ENCODE measurements at regions not wholly inside any gene's neighbourhood (a gene's known extent, or its start where the extent isn't known, plus 50 kb on each side); places are given as distances from the start of the nearest gene placed in this dataset.

DNA sequence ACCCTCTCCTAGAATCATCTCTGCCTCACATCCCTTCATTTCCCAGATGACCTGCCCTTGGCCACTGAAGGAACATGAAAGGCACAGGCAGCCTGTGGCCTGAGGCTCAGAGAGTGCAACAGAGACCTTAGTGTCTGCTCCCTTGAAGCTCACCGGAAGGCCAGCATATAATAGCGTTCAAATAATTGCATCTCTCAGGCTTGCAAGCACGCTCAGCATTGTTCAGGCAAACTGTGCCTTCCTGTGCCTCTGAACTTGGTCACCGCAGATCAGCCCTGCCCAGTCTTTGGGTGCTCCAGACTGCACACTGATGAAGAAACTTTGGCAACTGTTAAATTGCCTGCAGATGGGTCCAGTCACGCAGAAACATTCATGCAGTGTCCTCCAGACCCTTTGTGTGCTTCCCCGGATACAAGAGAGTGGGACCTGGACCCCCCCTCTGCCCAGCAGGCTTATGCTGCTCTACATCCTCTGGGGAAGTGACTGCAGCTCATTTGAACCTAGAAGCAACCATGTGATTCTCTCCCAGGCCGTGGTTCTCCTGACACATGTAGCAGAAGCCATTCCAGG lies 216.0 kb upstream of the ANKRD55 start:
- in situ Hi-C loops (cut with HindIII; ENCODE audit: low pct_unique_long_range_greater_than_20kb, low sequenced_read_pairs), result no loop called here
- no peak for DNase-seq (ENCODE audit: low read depth)

DNA sequence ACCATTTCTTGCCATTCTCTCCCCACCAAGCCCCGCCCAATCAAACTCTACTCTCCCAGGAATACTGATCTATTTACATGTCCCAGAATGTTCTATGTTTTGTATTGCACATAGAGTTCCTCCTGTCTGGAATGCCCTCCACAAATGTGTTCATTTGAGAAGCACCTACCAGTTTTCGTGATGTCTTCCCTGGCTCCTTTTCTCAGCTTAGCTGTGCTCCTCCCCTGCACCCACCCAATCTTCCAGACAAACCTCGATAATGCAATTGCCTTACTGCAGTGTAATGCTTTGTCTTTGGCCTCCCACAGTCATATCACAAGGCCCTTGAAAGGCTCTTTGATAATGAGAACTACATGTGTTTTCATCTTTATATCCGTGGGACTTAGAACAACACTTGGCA lies 214.5 kb upstream of the ANKRD55 start:
- no peak for DNase-seq (ENCODE audit: low read depth)
- in situ Hi-C loops (cut with HindIII; ENCODE audit: low pct_unique_long_range_greater_than_20kb, low sequenced_read_pairs), result no loop called here

DNA sequence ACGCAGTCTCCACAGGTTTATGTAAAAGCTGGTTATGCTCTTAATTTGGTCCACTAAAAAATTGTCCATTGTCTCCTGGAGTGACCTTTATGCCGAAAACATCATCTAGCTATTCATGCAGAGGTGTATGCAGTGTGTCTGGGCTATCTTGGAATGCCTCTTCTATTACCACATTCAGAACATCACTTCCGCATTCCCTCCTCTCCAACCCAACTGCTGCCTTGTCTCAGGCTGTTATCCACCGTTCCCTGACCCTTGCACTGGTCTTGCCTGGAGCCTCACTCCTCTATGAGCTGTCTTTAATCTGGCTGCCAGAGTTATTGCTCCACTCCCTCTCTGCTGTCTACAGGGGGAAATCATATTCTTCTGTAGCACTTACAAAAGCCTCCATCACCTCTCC lies 214.1 kb upstream of the ANKRD55 start:
- in situ Hi-C loops (cut with HindIII; ENCODE audit: low pct_unique_long_range_greater_than_20kb, low sequenced_read_pairs), result no loop called here
- DNase-seq (ENCODE audit: low read depth), result peak; percentile 22

DNA sequence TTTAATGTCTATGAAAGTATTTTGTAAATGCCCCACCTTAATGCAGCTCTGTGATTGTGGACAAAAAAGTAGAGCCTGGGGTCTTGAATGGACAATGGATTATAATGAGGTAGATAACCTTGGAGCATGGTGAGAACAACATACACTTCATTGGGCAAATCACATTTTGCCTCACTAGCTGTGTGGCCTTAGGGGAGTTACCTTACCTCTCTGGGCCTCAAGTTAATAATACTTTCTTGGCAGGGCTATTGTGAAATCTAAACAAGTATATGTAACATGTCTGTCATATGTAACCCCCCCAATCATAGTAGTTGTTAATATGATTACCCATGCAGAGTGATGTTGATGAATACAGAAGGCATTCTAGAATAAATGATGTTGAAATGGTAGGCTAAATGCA lies 213.6 kb upstream of the ANKRD55 start:
- no peak for DNase-seq (ENCODE audit: low read depth)
- in situ Hi-C loops (cut with HindIII; ENCODE audit: low pct_unique_long_range_greater_than_20kb, low sequenced_read_pairs), result no loop called here

DNA sequence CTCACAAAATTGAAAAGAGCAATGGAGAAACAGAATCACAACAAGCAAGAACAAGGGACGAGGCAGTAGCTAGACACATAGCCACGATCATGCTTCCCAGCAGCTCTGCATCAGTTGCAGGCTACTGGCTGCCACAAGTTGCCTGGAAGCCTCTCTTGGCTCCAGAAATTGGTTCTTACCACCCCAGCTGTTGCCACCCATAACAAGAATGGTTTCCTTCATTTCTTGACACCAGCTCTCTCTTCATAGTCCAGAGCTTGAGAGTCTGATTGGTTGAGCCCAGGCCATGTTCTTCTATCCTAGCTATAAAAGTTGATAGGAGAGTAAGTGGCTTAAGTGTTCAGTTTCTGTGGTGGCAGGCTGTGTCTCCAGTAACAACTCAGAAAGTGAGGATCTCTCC lies 210.7 kb upstream of the ANKRD55 start:
- DNase-seq (ENCODE audit: low read depth), result no peak
- in situ Hi-C loops (cut with HindIII; ENCODE audit: low pct_unique_long_range_greater_than_20kb, low sequenced_read_pairs), result no loop called here

DNA sequence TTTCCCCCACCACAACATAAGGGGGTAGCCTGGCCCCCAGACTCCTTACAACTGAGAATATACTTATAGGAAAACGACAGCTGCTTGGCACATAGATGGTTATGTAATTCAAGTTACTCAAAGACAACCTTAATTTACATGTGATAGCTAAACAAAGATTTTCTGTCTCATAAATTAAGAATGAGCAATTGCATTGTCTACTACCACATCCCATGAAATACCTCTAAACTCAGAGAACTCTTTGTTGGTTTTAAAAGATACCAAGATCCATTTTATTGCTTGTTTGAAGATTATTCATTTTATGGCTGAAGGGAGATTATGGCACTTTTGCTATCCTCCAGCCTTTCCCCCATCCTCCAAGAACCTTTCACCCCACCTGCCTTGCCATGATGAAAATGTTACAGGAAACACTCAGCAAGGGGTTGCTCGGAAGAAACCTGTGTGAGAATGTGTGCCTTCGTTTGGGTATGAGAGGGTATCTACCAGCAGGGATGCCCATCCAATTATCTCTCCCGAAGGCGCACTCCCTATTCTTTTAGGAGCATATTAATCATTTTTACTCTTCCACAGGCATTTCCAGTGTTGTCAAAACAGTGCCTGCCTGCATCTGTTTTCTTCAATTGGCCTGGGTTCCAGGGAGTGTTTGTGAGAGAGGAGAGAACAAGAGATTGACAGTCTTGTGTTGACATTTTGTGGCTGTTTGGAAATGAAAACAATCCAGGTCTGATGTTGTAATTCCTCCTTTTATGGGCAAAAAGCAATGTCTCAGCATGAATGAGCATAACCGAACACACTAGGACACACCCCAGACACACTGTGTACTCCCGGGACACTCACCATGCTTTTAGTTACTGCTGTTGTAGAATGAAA lies 208.0 kb upstream of the ANKRD55 start:
- peak; percentile 81 for DNase-seq (ENCODE audit: low read depth)
- in situ Hi-C loops (cut with HindIII; ENCODE audit: low pct_unique_long_range_greater_than_20kb, low sequenced_read_pairs), result no loop called here

DNA sequence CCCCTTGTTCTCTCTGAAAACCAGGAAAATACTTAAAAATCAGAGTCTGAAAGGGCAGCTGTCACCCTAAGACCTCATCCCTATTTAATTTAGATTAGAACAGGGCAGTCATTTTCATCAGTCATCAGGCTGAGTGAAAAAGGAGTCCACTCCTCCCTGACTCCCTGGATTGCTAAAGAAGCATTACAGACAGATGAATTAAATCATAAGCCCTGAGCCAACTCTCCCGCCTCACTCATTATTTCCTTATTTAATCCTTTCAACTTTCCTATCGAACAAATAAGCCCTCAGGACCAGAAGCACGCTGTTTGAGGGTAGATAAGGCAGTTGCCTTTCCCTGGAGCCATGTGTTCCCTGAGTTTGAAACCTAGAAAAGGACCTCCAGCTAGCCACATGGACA lies 201.9 kb upstream of the ANKRD55 start:
- in situ Hi-C loops (cut with HindIII; ENCODE audit: low pct_unique_long_range_greater_than_20kb, low sequenced_read_pairs), result no loop called here
- no peak for DNase-seq (ENCODE audit: low read depth)

DNA sequence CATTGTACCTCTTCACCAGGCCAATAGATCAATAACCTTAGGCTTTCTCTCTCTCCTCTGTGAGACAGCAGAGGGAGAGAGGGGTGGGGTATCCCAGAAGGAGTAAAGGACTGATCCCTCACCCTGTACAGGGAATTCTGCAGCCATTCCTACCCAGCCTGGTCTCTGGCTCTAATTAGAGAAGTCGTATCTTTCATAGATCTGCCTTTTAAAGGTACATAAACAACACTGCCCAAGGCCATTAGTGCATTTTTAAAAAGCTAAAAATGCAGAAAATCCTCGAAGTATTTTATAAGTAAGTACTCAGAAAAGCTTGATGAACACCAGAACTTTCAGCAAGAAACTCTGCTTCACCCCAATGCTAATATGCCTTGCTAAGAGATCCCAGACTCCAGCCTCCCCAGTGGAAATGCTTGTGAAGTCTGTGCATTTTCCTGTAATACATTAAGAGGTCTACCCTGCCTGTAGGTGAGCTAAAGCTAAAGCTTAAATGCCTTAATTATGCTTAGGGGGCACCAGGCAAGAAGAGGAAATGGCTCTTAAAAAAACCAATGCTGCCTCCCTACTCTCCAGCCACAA lies 200.0 kb upstream of the ANKRD55 start:
- DNase-seq (ENCODE audit: low read depth), result no peak
- in situ Hi-C loops (cut with HindIII; ENCODE audit: low pct_unique_long_range_greater_than_20kb, low sequenced_read_pairs), result no loop called here

DNA sequence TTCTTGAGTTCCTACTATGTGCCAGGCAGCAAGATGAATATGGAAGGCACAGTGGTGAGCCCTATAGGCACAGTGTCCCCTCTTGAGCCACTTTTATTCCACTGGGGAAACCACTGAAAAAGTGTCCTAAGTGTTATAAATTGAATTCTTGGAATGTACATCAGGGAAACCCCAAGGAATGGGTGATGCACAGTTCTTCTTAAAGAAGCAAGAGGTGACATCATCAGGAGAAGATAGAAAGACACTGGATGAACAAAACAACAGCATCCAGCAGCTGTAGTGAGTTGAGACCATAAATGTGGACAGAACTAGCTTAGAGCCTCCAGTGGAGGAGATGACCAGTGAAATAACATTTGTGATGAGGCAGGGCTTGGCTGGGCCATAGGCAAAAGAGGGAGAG lies 199.2 kb upstream of the ANKRD55 start:
- in situ Hi-C loops (cut with HindIII; ENCODE audit: low pct_unique_long_range_greater_than_20kb, low sequenced_read_pairs), result no loop called here
- no peak for DNase-seq (ENCODE audit: low read depth)

DNA sequence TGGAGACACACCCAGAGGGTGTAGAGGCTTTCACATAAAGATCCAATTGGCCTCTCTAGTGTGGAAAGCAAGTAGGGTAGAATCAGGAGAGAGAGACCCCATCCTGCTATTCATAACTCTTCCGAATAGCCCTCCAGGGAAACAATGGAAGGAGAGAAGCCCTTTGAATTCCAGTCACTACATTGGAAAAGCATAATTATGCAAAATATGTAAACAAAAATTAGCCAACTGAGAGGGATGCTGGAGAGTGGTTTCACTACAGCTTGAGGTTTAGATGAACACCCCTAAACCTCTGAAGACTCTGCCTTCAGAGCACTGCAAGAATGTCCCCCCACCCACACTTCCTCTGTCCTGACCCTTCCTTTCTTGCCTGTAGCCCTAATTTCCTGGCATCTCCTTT lies 197.3 kb upstream of the ANKRD55 start:
- no peak for DNase-seq (ENCODE audit: low read depth)
- in situ Hi-C loops (cut with HindIII; ENCODE audit: low pct_unique_long_range_greater_than_20kb, low sequenced_read_pairs), result no loop called here

DNA sequence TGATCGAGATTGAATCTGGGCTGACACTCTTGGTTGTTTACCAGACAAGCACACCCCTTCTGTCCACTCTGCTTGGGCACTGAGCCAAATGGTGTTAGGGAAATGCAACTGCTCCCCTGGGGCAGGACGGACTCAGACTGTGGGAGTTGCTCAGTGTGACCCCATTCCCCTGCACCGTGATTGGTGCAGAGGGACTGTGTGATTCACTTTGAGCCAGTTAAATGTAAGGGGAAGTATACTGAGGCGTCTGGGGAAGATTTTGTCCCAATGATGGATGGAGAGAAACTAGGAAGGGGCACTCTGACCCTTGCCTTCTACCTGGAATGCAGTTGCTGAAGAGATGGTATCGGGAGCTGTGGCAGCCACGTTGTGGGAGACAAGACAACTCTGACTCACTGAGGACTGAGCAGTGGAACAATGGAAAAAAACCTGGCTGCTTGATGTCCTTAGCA lies 196.0 kb upstream of the ANKRD55 start:
- DNase-seq (ENCODE audit: low read depth), result no peak
- in situ Hi-C loops (cut with HindIII; ENCODE audit: low pct_unique_long_range_greater_than_20kb, low sequenced_read_pairs), result no loop called here

DNA sequence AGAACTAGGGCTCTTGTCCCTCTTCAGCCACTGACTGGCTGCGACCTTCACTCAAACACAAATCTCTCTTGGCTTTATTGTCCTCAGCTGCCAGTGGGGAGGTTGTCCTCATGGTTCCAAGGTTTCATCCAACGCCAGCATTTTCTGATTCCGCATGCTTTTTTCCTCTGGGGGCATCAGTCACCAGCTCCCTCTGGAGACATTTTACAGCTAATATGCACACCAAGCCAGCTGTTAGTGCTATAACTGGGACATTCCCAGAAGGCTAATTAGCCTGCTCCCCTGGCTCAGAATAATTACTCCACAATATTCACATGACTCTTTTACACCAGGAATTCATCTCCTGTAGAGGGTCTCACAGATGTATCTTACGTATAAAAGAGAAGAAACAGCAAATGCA lies 193.6 kb upstream of the ANKRD55 start:
- in situ Hi-C loops (cut with HindIII; ENCODE audit: low pct_unique_long_range_greater_than_20kb, low sequenced_read_pairs), result no loop called here
- no peak for DNase-seq (ENCODE audit: low read depth)

DNA sequence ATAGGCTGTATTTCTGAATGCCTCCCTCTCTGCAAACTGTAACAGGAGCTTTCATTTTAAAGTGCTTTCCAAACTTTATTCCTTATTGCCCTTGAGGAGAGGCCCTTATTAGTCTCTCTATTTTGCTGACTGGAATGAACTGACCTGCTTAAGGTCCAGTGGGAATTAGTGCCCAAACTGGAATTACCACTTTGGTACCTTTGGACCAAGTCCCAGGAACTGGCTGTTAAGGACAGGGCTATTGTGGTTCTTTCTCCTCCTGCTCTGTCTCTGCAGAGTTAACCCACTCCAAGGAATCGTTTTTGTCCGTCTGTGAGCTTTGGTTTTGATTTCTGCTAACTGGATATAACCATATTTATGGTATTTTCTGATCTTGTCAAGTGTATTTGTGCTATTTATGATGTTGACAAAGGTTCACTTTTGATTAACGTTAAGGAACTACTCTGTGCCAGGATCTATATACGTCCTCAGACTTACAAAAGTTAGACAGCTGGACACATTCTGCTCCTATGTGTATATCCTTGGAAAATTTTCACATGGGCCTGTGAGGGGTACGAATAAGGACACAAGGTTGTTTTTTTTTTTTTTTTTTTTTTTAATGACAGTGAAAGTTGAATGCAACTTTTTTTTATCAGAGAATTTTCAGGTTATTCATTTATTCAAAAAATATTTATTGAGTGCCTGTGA lies 189.1 kb upstream of the ANKRD55 start:
- in situ Hi-C loops (cut with HindIII; ENCODE audit: low pct_unique_long_range_greater_than_20kb, low sequenced_read_pairs), result no loop called here
- DNase-seq (ENCODE audit: low read depth), result no peak

DNA sequence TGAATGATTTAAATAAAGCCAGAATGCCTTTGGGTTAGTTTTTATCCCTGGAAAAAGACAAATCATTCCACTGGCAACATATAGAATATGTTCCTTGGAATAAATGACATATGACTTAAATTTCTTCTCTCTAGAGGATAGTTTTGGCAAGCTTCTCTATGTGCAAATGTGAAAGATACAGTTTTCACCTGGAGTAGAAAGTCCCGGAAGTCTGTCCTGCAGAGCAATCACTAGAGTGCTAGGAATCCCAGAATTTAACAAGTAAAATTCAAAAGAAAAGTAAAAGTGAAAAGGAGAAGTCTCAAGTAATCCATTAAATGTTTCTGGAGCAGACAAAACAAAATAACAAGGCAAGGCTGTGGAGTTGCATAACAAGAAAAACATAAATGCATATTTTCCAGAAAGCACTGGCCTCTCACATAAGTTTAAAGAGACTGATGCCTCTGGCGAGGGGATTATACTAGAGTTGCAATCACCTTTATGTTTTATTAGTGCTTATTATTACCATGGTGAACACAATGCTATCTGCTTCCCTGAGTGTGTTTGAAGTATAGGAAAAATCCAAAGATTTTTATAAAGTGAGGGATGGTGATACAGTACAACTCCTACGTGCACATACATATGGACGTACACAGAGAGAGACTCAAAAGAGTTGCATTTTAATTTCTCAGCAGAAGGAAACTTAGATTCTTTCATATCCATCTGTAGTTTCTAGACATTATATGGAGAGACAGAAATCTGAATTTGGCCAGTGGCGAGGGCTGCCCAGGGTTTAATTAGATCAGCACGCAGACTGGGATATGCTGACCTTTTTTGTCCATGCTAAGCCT lies 188.3 kb upstream of the ANKRD55 start:
- no peak for DNase-seq (ENCODE audit: low read depth)

DNA sequence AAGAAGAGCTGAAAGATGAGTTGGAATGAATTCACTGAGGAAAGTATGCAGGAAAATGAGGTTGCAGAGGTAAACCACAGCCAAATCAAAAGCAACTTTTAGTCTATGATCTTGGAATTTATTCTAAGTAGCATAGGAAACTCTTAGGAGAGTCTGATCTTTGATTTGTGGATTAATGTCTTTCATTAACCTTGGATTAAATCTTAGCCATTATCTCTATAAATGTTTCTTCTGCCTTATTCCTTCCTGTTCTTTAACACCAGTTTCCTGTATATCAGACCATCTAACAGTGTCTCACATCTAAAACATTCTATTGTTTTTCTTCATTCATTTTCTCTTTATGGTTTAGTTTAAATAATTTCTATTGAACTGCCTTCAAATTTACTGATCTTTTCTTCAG lies 187.2 kb upstream of the ANKRD55 start:
- in situ Hi-C loops (cut with HindIII; ENCODE audit: low pct_unique_long_range_greater_than_20kb, low sequenced_read_pairs), result no loop called here
- DNase-seq (ENCODE audit: low read depth), result no peak

More for the DNA sequence above, 188.3 kb upstream of the ANKRD55 start:
- in situ Hi-C loops (cut with HindIII; ENCODE audit: low pct_unique_long_range_greater_than_20kb, low sequenced_read_pairs), result no loop called here

DNA sequence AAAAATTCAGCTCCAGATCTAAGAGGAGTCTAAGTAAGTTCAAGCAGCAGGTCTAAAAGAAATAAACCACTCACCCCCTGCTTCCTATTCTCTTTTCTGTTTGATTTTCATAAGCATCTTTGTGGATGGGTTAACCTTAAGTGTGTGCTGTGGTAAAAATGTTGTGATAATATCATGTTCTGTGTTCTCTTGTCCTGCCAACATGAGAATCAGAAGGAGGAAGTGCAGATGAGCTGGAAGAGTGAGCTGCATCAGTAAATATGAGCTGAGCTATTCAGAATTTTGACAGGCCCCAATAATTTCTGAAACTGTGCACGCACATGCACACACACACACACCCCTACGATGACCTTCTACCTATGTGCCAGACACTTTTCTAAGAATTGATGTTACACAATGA lies 186.5 kb upstream of the ANKRD55 start:
- DNase-seq (ENCODE audit: low read depth), result no peak
- in situ Hi-C loops (cut with HindIII; ENCODE audit: low pct_unique_long_range_greater_than_20kb, low sequenced_read_pairs), result no loop called here

DNA sequence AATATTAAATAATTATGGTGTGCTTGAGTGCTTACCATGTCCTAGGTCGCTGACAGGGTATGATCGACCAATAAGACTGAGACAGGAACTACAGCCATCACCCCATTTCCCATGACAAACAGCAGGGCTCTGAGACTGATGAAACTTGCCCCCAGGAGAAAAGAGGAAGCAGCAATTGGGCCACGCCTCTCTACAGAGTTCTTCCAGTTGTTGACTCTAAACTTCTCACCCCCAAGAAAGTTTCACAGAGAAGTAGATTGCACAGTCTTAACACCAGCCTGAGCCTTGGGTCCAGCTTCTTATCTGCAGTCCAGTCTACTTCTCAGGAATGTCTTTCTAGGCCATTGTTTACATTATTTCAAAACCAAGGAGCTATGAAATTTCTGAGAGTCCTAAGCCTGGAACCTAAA lies 182.2 kb upstream of the ANKRD55 start:
- in situ Hi-C loops (cut with HindIII; ENCODE audit: low pct_unique_long_range_greater_than_20kb, low sequenced_read_pairs), result no loop called here
- DNase-seq (ENCODE audit: low read depth), result no peak

DNA sequence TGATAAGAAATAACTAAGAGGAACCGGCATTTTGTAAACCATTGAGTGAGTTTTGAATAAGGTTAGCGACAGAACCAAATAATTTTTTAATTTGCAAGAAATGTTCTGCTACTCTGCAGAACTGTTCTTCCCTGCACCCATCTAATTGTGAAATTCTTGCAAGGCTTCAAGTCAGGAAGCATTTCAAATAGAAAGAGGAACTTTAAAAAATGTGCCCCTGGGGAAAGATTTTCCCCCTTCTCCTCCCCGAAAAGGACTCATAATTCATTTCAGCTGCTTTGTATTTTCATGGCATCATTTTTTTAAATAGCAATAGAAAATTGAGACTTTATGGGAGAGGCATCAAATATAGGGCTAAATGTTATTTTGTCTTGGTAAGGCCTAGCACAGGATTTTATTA lies 180.9 kb upstream of the ANKRD55 start:
- in situ Hi-C loops (cut with HindIII; ENCODE audit: low pct_unique_long_range_greater_than_20kb, low sequenced_read_pairs), result no loop called here
- no peak for DNase-seq (ENCODE audit: low read depth)
